Ammon's horn (tissue), 1 donor: ENCODE measurements at regions not wholly inside any gene's neighbourhood (a gene's known extent, or its start where the extent isn't known, plus 50 kb on each side); places are given as distances from the start of the nearest gene placed in this dataset.
"Not testable (repeated sequence)": the region's sequence is repeated elsewhere in the genome, so short reads cannot be mapped to it uniquely, and the experiment has no call there.

ENCODE experiments used
- DNase-seq: peaks from one replicate; pipeline ENCODE4 v3.0.0-alpha.2; 2016; ENCODE audit warnings: low spot score

- no peak for DNase-seq
These were observed 54.4 kb upstream of the GRIP1 start for GRCh38 chr12:66733321-66733720.

GRCh38 chr12:66733839-66734238 lies 55.0 kb upstream of the GRIP1 start:
- DNase-seq, result no peak

GRCh38 chr12:66735275-66735674 lies 56.4 kb upstream of the GRIP1 start:
- no peak for DNase-seq

- DNase-seq, result no peak
These were observed 58.1 kb upstream of the GRIP1 start for GRCh38 chr12:66736931-66737330.

GRCh38 chr12:66739266-66739665 lies 60.4 kb upstream of the GRIP1 start:
- no peak for DNase-seq

- DNase-seq, result no peak
These were observed 61.2 kb upstream of the GRIP1 start for GRCh38 chr12:66739940-66740651.

GRCh38 chr12:66740732-66741131 lies 61.9 kb upstream of the GRIP1 start:
- no peak for DNase-seq

GRCh38 chr12:66741919-66742318 lies 63.0 kb upstream of the GRIP1 start:
- no peak for DNase-seq

- no peak for DNase-seq
These were observed 63.9 kb upstream of the GRIP1 start for GRCh38 chr12:66742508-66743367.

GRCh38 chr12:66744461-66744860 lies 65.6 kb upstream of the GRIP1 start:
- no peak for DNase-seq

- no peak for DNase-seq
These were observed 66.1 kb upstream of the GRIP1 start for GRCh38 chr12:66744956-66745383.

- DNase-seq, result no peak
These were observed 67.8 kb upstream of the GRIP1 start for GRCh38 chr12:66746489-66747201.

- DNase-seq, result no peak
These were observed 72.7 kb upstream of the GRIP1 start for GRCh38 chr12:66751432-66752113.

- DNase-seq, result no peak
These were observed 74.9 kb upstream of the GRIP1 start for GRCh38 chr12:66753810-66754209.

GRCh38 chr12:66755727-66756395 lies 77.0 kb upstream of the GRIP1 start:
- DNase-seq, result no peak

- no peak for DNase-seq
These were observed 77.8 kb upstream of the GRIP1 start for GRCh38 chr12:66756631-66757030.

GRCh38 chr12:66760122-66760521 lies 81.2 kb upstream of the GRIP1 start:
- DNase-seq, result not testable (repeated sequence)

GRCh38 chr12:66763467-66763866 lies 84.6 kb upstream of the GRIP1 start:
- DNase-seq, result no peak

- DNase-seq, result no peak
These were observed 86.3 kb upstream of the GRIP1 start for GRCh38 chr12:66765204-66765603.

- DNase-seq, result no peak
These were observed 88.7 kb upstream of the GRIP1 start for GRCh38 chr12:66767536-66767935.

GRCh38 chr12:66768293-66768692 lies 89.4 kb upstream of the GRIP1 start:
- DNase-seq, result no peak

GRCh38 chr12:66774929-66775328 lies 96.1 kb upstream of the GRIP1 start:
- DNase-seq, result no peak
